H1 (cell line): ENCODE measurements at regions not wholly inside any gene's neighbourhood (a gene's known extent, or its start where the extent isn't known, plus 50 kb on each side); places are given as distances from the start of the nearest gene placed in this dataset.

Experiments used
- CTCF ChIA-PET: fragments of 300-600 bp; sonication (Branson Sonifier 250); formaldehyde crosslinking; loops from one replicate; lab custom pipeline; 2021; ENCODE audit not compliant: partially characterized antibody; lab: Charles Lee
- POLR2A ChIA-PET: fragments of 300-600 bp; sonication (Branson Sonifier 250); formaldehyde crosslinking; loops from one replicate; lab custom pipeline; 2021; ENCODE audit warnings: inconsistent platforms; ENCODE audit not compliant: partially characterized antibody; lab: Charles Lee
- DNase-seq, 2 experiments: peaks; one replicate each; pipeline versions ENCODE4 v3.0.0 to v3.0.0-alpha.2; 2010 to 2022; ENCODE audit warnings: low spot score in 2 of 2, low read depth in 1 of 2, mixed read lengths in 1 of 2
- FAIRE-seq: peaks from 2 replicates; lab custom pipeline; 2011; peaks lifted over from hg19 to GRCh38; lab: Jason Lieb, UNC
- H2AFZ ChIP-seq: 2 replicates; pipeline ENCODE4 v1.8.1; 2012; ENCODE audit warnings: low read length, inconsistent platforms
- H2AK5ac ChIP-seq: 2 replicates; pipeline ENCODE4 v1.6.1; 2013; ENCODE audit warnings: low read depth, low read length
- H2BK120ac ChIP-seq: replicated peaks from 2 replicates; pipeline ENCODE3; 2013; ENCODE audit warnings: low read depth, low read length, inconsistent platforms
- H2BK12ac ChIP-seq: 2 replicates; pipeline ENCODE4 v1.6.1; 2013; ENCODE audit warnings: low read depth, low read length
- H2BK15ac ChIP-seq: 2 replicates; pipeline ENCODE4 v1.6.1; 2013; ENCODE audit warnings: low read length
- H2BK20ac ChIP-seq: 2 replicates; pipeline ENCODE4 v1.6.1; 2013; ENCODE audit warnings: low read length
- H2BK5ac ChIP-seq: 2 replicates; pipeline ENCODE4 v1.6.1; 2013; ENCODE audit warnings: low read depth, low read length
- H3K14ac ChIP-seq: 2 replicates; pipeline ENCODE4 v1.6.1; 2013; ENCODE audit warnings: inconsistent platforms; ENCODE audit not compliant: insufficient read length
- H3K18ac ChIP-seq: 2 replicates; pipeline ENCODE4 v1.6.1; 2013; ENCODE audit warnings: low read length; ENCODE audit errors: extremely low read depth
- H3K23ac ChIP-seq: 2 replicates; pipeline ENCODE4 v1.6.1; 2013; ENCODE audit warnings: inconsistent platforms; ENCODE audit not compliant: insufficient read length
- H3K23me2 ChIP-seq: 2 replicates; pipeline ENCODE4 v1.6.1; 2013; ENCODE audit warnings: low read depth, low read length
- H3K27ac ChIP-seq: 2 replicates; pipeline ENCODE4 v1.6.1; 2011; ENCODE audit warnings: low read depth, low read length, inconsistent platforms
- H3K27me3 ChIP-seq, 4 experiments: replicated peaks in 1 of 4; 1 replicate in 1 of 4; 2 replicates in 3 of 4; pipeline versions ENCODE4 v1.6.1 to v1.8.1; 2011 to 2013; ENCODE audit warnings: low read length in 3 of 4, mild to moderate bottlenecking in 3 of 4, inconsistent platforms in 2 of 4, mixed read lengths in 2 of 4, moderate library complexity in 1 of 4; ENCODE audit not compliant: control insufficient read depth in 3 of 4, insufficient read depth in 3 of 4; ENCODE audit errors: extremely low read depth in 1 of 4
- H3K36me3 ChIP-seq, 4 experiments: 2 replicates each; pipeline versions ENCODE4 v1.6.1 to v1.8.1; 2011 to 2013; ENCODE audit warnings: mild to moderate bottlenecking in 4 of 4, low read length in 3 of 4, moderate library complexity in 2 of 4, control low read depth in 1 of 4, inconsistent platforms in 1 of 4; ENCODE audit not compliant: insufficient read depth in 4 of 4, control insufficient read depth in 2 of 4
- H3K4ac ChIP-seq: replicated peaks from 2 replicates; pipeline ENCODE3; 2013; ENCODE audit warnings: low read length, low read depth, mixed read lengths, inconsistent platforms; ENCODE audit not compliant: insufficient read length
- H3K4me1 ChIP-seq, 4 experiments: replicated peaks in 1 of 4; 1 replicate in 1 of 4; 2 replicates in 3 of 4; pipeline versions ENCODE4 v1.6.1 to v1.8.1; 2011 to 2013; ENCODE audit warnings: low read length in 3 of 4, inconsistent platforms in 2 of 4, mixed read lengths in 1 of 4; ENCODE audit not compliant: insufficient read depth in 4 of 4, control insufficient read depth in 3 of 4
- H3K4me2 ChIP-seq, 2 experiments: 2 replicates each; pipeline versions ENCODE4 v1.6.1 to v1.8.1; 2011 to 2013; ENCODE audit warnings: low read depth in 2 of 2, low read length in 2 of 2, control low read depth in 1 of 2, inconsistent platforms in 1 of 2, mild to moderate bottlenecking in 1 of 2; ENCODE audit not compliant: insufficient read depth in 1 of 2
- H3K4me3 ChIP-seq, 4 experiments: fragments of 200-600, 300-600 bp in 1 of 4; sonication (generic), shearing (Covaris generic), sonication (Bioruptor Twin) in 1 of 4; 2 replicates each; pipeline versions ENCODE4 v1.5.1 to v1.8.1; 2011 to 2016; ENCODE audit warnings: low read length in 4 of 4, low read depth in 3 of 4, control low read depth in 2 of 4, inconsistent platforms in 2 of 4, mild to moderate bottlenecking in 2 of 4, mixed read lengths in 1 of 4, moderate library complexity in 1 of 4; ENCODE audit not compliant: insufficient read depth in 2 of 4; ENCODE audit errors: extremely low read depth in 1 of 4
- H3K56ac ChIP-seq: replicated peaks from 2 replicates; pipeline ENCODE3; 2013; ENCODE audit warnings: low read depth, mild to moderate bottlenecking, mixed read lengths, low read length, inconsistent platforms; ENCODE audit not compliant: insufficient read length
- H3K79me1 ChIP-seq: 2 replicates; pipeline ENCODE4 v1.6.1; 2013; ENCODE audit warnings: low read depth, low read length, control low read depth
- H3K79me2 ChIP-seq, 2 experiments: 2 replicates each; pipeline versions ENCODE4 v1.6.1 to v1.8.1; 2012 to 2013; ENCODE audit warnings: low read length in 2 of 2, mild to moderate bottlenecking in 2 of 2, inconsistent platforms in 1 of 2; ENCODE audit not compliant: insufficient read depth in 2 of 2, control insufficient read depth in 1 of 2
- H3K9ac ChIP-seq, 4 experiments: replicated peaks in 1 of 4; 1 replicate in 1 of 4; 2 replicates in 3 of 4; pipeline versions ENCODE4 v1.6.1 to v1.8.1; 2011 to 2013; ENCODE audit warnings: low read depth in 3 of 4, low read length in 3 of 4, control low read depth in 2 of 4, mild to moderate bottlenecking in 2 of 4, moderate library complexity in 2 of 4, inconsistent platforms in 1 of 4; ENCODE audit errors: extremely low read depth in 1 of 4
- H3K9me3 ChIP-seq, 2 experiments: 2 replicates each; pipeline versions ENCODE4 v1.6.1 to v1.8.1; 2012 to 2013; ENCODE audit warnings: mild to moderate bottlenecking in 2 of 2, moderate library complexity in 2 of 2, control low read depth in 1 of 2, inconsistent platforms in 1 of 2, low read depth in 1 of 2, low read length in 1 of 2, mixed read lengths in 1 of 2; ENCODE audit not compliant: insufficient read depth in 2 of 2
- H4K20me1 ChIP-seq, 2 experiments: replicated peaks in 1 of 2; 2 replicates each; pipeline versions ENCODE3 to v1.8.1; 2011 to 2013; ENCODE audit warnings: inconsistent platforms in 2 of 2, low read length in 2 of 2, mild to moderate bottlenecking in 1 of 2; ENCODE audit not compliant: insufficient read depth in 2 of 2, control insufficient read depth in 1 of 2
- H4K5ac ChIP-seq: 2 replicates; pipeline ENCODE4 v1.6.1; 2013; ENCODE audit warnings: low read length, low read depth, mixed read lengths, inconsistent platforms; ENCODE audit not compliant: insufficient read length
- H4K8ac ChIP-seq: 2 replicates; pipeline ENCODE4 v1.8.0; 2013; ENCODE audit warnings: mild to moderate bottlenecking, moderate library complexity, low read length, inconsistent platforms; ENCODE audit not compliant: insufficient read depth; ENCODE audit errors: extremely low read depth
- H4K91ac ChIP-seq: replicated peaks from 2 replicates; pipeline ENCODE3; 2013; ENCODE audit warnings: low read length, mixed read lengths, inconsistent platforms; ENCODE audit not compliant: insufficient read length
- POLR2AphosphoS5 ChIP-seq: IDR thresholded peaks from 2 replicates; pipeline ENCODE4 v1.6.1; 2011; ENCODE audit warnings: low read depth, low read length
- SP2 ChIP-seq: IDR thresholded peaks from 2 replicates; pipeline ENCODE4 v1.6.1; 2012; ENCODE audit warnings: mild to moderate bottlenecking, low read length, inconsistent platforms
- TCF12 ChIP-seq: IDR thresholded peaks from 2 replicates; pipeline ENCODE4 v1.6.1; 2011; ENCODE audit warnings: low read depth, mild to moderate bottlenecking, low read length
- WGBS, 2 experiments: shearing (Covaris generic) in 1 of 2; methylation state at CpG; one replicate each; pipeline versions ENCODE4 v1.1.6 to v1.1.7; 2013 to 2015; ENCODE audit warnings: low lambda C conversion rate in 2 of 2, mixed read lengths in 2 of 2, inconsistent platforms in 1 of 2, low coverage in 1 of 2, missing lambda C conversion rate in 1 of 2; ENCODE audit not compliant: insufficient replicate concordance in 2 of 2, insufficient coverage in 1 of 2, insufficient read length in 1 of 2; ENCODE audit errors: extremely low coverage in 1 of 2, missing lambda C conversion rate in 1 of 2; 5-methylcytosine and 5-hydroxymethylcytosine counted together
- TF ChIP-seq, protein P1 (sequence below): IDR thresholded peaks from 2 replicates; pipeline ENCODE4 v1.6.1; 2011; ENCODE audit warnings: low read length, improper control_type of control experiment

DNA sequence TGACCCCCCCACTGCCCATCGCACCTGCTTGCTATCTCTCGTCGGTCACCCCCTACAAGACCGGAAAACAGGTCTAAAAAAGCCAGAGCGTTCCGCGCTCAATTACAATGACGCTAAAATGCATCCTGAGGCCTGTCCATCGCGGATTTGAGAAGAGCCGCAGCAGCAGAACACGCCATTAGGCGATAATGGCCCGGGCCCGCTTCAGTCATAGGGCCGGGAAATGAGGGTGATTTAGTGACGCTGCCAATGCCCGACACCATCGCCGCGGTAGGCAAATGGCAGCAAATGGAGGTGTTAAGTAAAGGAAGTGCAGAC, 64.1 kb upstream of the SSX2IP start:
- Histone ChIP-seq H2BK15ac (no peak overlapping the region), H2BK12ac (no peak overlapping the region), H3K4me1 (peaks cover 0 to 12% (median 2%) of the 10 kb centered on the region in 4 experiments; a peak in 5 of 7 replicates), H3K4ac (no peak overlapping the region), H4K5ac (no peak overlapping the region), H2AFZ (no peak overlapping the region), H3K36me3 (no peaks in the 10 kb centered on the region), H3K14ac (no peak overlapping the region), H3K4me3 (no peak overlapping the region), H3K4me2 (no peak overlapping the region), H4K91ac (no peak overlapping the region), H2BK20ac (0 out of 2 replicates have a peak overlapping the region, but pooled peaks have one; percentile 35), H3K9me3 (no peaks in the 10 kb centered on the region), H3K9ac (no peak overlapping the region), H4K8ac (peak overlapping the region; percentile 62; the same call in 1 of the 2 replicates), H3K23me2 (no peaks in the 10 kb centered on the region; the same call in 1 of the 2 replicates), H2BK5ac (no peak overlapping the region), H3K18ac (no peak overlapping the region), H3K27me3 (no peaks in the 10 kb centered on the region), H3K23ac (no peak overlapping the region), H3K56ac (no peak overlapping the region), H2AK5ac (no peak overlapping the region), H3K79me2 (no peaks in the 10 kb centered on the region), H3K79me1 (no peaks in the 10 kb centered on the region), H4K20me1 (no peaks in the 10 kb centered on the region), H3K27ac (no peak overlapping the region), H2BK120ac (no peak overlapping the region)
- no peak for TF ChIP-seq SP2
- TF ChIP-seq POLR2AphosphoS5: no peak
- no peak for TF ChIP-seq TCF12
- TF ChIP-seq, protein P1, sequence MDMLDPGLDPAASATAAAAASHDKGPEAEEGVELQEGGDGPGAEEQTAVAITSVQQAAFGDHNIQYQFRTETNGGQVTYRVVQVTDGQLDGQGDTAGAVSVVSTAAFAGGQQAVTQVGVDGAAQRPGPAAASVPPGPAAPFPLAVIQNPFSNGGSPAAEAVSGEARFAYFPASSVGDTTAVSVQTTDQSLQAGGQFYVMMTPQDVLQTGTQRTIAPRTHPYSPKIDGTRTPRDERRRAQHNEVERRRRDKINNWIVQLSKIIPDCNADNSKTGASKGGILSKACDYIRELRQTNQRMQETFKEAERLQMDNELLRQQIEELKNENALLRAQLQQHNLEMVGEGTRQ: no peak
- ChIA-PET CTCF (interaction anchor here (0.8 to 12.4 kb wide), 26 partner anchors 10 to 826 kb away, joined by 3 to 164 read pairs (median 5); no protein-coding TSS in a partner anchor), POLR2A (no interaction called here)
- 93% methylated on average over 21 of the region's 21 CpGs; no CpG with 5 or more reads in 1 of the 2 experiments for WGBS, 2 experiments
- no peak for DNase-seq
- no peak for FAIRE-seq
